ENCODE measurements at regions not wholly inside any gene's neighbourhood (a gene's known extent, or its start where the extent isn't known, plus 50 kb on each side); places are given as distances from the start of the nearest gene placed in this dataset.

DNA sequence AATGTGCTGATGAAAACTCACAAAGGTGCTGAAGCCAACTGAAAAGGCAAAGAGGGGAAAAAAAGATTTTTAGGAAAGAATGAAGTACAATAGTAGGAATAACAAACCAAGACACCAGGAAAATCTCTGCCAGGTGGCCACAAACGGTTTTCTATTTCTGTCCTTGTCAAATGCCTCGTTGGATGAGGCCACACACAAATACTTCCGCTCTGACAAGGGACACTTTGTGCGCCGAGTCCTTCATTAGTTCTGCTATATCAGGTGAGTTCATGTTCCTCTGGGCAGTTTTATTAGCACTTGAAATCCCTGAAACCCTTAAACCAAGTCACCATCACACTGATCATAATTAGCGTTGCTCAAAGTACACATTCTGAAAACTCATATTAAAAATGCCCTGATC lies 373.1 kb downstream of the VPS13C start:
- Histone ChIP-seq H3K36me3 (ENCODE audit: control insufficient read depth, insufficient read depth, low read length) (no peaks in the 10 kb centered on the region), H3K27me3 (ENCODE audit: control insufficient read depth, insufficient read depth, low read length) (no peaks in the 10 kb centered on the region), H3K4me3 (ENCODE audit: low read depth, low read length) (no peak overlapping the region)
- DNase-seq (ENCODE audit: low read depth) (no peak), FAIRE-seq (no peak)
- TF ChIP-seq, protein P1, sequence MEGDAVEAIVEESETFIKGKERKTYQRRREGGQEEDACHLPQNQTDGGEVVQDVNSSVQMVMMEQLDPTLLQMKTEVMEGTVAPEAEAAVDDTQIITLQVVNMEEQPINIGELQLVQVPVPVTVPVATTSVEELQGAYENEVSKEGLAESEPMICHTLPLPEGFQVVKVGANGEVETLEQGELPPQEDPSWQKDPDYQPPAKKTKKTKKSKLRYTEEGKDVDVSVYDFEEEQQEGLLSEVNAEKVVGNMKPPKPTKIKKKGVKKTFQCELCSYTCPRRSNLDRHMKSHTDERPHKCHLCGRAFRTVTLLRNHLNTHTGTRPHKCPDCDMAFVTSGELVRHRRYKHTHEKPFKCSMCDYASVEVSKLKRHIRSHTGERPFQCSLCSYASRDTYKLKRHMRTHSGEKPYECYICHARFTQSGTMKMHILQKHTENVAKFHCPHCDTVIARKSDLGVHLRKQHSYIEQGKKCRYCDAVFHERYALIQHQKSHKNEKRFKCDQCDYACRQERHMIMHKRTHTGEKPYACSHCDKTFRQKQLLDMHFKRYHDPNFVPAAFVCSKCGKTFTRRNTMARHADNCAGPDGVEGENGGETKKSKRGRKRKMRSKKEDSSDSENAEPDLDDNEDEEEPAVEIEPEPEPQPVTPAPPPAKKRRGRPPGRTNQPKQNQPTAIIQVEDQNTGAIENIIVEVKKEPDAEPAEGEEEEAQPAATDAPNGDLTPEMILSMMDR (IDR thresholded peaks at IDR 0.05; ENCODE audit: insufficient read depth, low read length, severe bottlenecking): no peak

DNA sequence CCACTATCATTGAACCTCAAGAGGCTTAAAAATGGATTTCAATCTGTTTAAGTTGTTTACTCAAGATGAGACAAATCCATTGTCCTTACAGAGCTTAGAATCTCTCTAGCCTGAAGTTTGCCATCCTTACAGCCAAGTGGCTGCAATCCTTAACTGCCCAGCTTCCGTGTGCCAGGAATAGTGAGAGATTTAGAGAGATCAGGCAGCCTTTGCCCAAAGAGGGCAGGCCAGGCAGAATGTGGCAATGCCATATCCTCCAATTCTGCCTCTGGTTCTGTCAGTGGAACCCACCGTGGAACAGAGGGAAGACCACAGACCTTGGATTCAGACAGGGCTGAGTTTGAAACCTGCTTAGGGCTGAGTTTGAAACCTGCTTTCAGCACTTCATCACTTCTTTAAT lies 374.3 kb downstream of the VPS13C start:
- FAIRE-seq: no peak
- Histone ChIP-seq H3K36me3 (ENCODE audit: control insufficient read depth, insufficient read depth, low read length) (no peaks in the 10 kb centered on the region), H3K27me3 (ENCODE audit: control insufficient read depth, insufficient read depth, low read length) (no peaks in the 10 kb centered on the region), H3K4me3 (ENCODE audit: low read depth, low read length) (no peak overlapping the region)
- TF ChIP-seq, protein P1 (IDR thresholded peaks at IDR 0.05; ENCODE audit: insufficient read depth, low read length, severe bottlenecking): no peak
- DNase-seq (ENCODE audit: low read depth): no peak

DNA sequence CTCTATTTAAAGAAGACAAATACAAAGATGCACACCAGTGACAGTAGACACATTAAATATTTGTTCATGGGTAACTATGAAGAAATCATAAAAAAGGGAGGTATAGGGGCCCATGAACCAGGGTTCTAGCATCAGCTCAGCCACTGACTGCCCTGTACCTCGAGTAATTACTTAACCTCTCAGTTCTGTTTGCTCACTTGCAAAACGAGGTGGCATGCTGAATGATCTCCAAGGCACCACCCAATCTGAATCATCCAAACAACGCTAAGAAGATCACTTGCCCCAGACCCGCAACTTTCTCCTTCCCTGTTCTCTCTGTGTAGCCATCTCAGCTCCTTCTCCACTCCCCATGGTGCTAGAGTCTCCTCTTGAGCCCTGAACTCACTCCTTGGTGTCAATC lies 374.7 kb downstream of the VPS13C start:
- Histone ChIP-seq H3K36me3 (ENCODE audit: control insufficient read depth, insufficient read depth, low read length) (no peaks in the 10 kb centered on the region), H3K4me3 (ENCODE audit: low read depth, low read length) (no peak overlapping the region), H3K27me3 (ENCODE audit: control insufficient read depth, insufficient read depth, low read length) (no peaks in the 10 kb centered on the region)
- no peak for FAIRE-seq
- TF ChIP-seq, protein P1 (IDR thresholded peaks at IDR 0.05; ENCODE audit: insufficient read depth, low read length, severe bottlenecking): no peak
- peak; percentile 39 for DNase-seq (ENCODE audit: low read depth)

DNA sequence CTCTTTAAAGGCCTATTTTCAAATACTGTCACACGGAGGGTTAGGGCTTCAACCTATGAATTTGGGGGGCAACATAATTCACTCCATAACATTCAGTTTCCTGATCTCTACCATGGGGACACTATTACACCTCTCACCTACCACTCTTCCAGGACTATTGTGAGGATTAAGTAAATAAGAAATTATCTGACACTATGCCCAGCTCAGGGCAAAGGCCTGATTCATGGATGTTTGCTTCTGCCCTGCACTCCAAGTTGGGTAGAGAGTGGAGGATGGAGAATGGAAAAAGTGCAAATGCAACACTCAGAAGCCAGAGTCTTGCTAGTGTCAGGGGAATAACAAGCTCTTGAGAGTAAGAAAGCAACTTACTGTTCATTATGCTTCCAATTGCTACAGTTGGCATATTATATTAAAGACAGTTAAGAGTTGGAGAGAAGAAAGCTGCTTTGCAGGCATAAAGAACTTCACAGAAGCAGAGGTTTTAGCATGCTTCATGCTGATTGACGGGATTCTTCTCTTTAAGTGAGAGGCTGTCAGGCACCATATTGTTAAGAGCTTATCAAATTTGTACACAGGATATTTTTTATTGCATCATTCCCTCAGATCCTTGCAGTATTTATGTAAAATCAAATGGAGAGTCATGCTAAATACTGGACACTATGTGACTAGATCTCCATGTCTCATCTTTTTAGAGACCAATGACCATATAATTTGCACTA lies 375.3 kb downstream of the VPS13C start:
- Histone ChIP-seq H3K36me3 (ENCODE audit: control insufficient read depth, insufficient read depth, low read length) (no peaks in the 10 kb centered on the region), H3K27me3 (ENCODE audit: control insufficient read depth, insufficient read depth, low read length) (no peaks in the 10 kb centered on the region), H3K4me3 (ENCODE audit: low read depth, low read length) (no peak overlapping the region)
- FAIRE-seq: no peak
- DNase-seq (ENCODE audit: low read depth): no peak
- TF ChIP-seq, protein P1 (IDR thresholded peaks at IDR 0.05; ENCODE audit: insufficient read depth, low read length, severe bottlenecking): no peak

DNA sequence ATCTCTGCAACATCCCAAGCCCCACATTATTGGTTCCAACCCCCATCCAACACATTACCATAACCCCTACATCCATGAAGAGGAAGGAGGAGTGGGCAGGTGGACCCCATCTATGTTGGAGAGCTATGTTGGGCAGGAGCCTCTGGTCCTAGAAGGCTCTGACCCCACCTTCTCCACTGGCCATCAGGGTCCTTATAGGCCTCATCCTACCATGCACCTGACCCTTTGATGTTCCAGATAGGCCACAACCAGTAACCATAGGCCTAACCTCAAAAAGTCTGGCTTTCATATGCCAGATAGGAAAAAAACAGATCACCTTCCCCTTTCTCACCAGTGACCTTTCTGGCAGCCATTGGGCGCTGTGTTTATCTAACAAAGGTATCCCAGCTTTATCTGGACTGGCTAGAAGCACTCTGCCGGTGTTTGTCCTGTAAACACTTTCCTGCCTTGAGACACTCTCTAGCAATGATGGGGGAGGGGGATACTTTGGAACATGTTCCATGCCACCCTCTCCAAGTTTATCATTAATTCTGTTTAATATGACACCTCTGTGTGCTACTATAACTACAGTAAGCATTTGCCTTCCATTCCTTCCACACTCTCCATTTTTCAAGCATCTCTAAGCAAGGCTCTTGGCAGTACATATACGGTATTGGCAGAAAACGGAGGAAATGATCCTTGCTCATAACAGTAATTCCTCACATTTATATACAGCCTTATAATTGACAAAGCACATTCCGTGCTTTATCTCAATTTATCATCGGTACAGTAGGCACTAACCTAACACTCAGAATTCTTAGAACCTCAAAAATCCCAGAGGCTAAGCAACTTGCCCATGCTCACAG lies 377.1 kb downstream of the VPS13C start:
- Histone ChIP-seq H3K27me3 (ENCODE audit: control insufficient read depth, insufficient read depth, low read length) (no peaks in the 10 kb centered on the region), H3K36me3 (ENCODE audit: control insufficient read depth, insufficient read depth, low read length) (no peaks in the 10 kb centered on the region), H3K4me3 (ENCODE audit: low read depth, low read length) (no peak overlapping the region)
- TF ChIP-seq, protein P1 (IDR thresholded peaks at IDR 0.05; ENCODE audit: insufficient read depth, low read length, severe bottlenecking): no peak
- DNase-seq (ENCODE audit: low read depth) (no peak), FAIRE-seq (no peak)

Data from bronchial epithelial cell (primary cell).